ENCODE measurements at regions not wholly inside any gene's neighbourhood (a gene's known extent, or its start where the extent isn't known, plus 50 kb on each side); places are given as distances from the start of the nearest gene placed in this dataset.

DNA sequence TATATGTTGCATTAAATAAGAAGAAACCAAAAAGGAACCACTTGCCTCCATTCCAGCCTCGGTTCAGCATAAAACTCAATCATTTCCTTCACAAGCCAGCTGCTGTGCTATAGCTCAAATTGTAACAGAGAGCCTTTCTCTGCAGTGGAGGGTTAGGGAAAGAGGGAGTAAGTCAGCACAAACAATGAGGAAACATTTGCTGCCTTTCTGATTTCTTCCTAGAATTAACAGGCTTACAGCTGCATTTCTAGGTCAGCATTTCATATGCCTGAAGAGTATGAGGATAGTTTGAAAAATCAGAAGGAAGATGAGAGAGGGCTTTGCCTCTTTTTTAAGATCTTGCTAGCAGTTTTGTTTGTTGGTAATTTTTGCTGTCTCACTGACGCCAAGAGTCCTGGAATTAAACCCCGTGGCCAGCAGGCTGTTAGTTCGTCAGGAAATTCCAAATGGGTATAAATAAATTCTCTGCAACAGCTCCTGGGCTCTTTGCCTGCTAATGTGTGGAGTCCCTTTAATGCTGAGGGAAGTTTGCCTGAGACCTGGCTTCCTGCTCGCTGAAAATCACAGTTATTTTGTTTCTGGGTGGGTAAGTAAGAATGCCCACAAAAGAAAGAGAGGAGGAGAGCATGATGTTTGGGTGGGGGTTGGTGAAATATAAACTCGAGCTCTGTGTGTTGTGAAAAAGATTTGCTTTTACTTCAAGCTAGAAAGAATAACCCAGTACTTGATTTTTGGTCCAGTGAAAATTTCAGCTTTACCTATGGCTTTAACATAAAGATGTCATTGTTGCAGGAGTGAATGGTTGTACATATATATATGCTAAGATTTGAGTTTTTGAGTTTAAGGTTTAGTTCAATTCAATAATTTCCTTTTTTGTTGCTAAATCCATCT lies 148.1 kb upstream of the DMRT1 start:
- peak; percentile 81 for DNase-seq

DNA sequence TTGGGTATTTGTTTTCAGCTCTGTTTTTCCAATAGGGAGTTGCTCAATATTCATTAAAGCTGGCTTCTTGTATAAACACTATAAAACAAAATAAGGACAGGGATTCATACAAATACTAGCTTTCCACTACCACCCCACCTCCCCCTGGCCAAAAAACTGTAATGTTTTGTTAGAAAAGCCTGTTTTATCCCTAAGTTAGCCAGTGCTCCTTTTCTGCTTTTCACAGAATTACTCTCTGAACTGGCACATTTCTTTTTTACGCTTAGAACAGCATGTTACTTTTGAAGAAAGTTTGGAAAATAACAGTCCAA lies 147.4 kb upstream of the DMRT1 start:
- DNase-seq: no peak

DNA sequence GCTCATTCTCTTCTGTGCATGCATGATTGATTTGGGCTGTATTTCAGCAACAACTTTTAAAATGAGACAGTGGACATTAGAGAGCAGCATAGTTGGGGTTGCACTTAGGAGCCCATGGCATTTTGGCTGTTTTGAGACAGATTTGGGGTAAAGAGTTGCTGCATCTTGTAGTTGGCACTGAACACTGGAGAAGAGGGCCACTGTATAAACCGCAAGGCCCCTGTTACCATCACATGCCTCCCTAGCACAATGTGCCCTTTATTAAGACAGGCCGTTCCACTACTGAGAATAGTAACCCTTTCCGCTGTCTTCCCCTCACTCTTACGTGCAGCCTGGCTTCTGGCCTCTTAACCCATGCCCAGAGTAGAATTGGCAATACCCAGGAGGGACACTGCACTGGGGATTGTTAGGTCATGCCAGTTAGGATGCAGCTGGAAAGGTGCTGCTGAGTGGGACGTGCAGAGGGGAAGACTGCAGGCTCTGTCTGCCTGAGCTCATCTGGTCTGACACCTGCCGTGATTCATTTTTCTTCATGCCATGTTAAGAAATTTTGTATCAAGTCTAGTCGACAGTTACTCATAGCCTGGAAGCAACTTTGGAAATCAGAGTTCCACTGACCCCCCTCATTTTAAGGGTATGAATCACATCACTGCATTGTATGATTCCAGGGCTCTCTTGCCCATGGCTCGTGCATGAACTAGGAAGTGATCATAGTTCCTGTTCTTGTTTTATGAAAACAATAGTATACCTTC lies 146.9 kb upstream of the DMRT1 start:
- no peak for DNase-seq

DNA sequence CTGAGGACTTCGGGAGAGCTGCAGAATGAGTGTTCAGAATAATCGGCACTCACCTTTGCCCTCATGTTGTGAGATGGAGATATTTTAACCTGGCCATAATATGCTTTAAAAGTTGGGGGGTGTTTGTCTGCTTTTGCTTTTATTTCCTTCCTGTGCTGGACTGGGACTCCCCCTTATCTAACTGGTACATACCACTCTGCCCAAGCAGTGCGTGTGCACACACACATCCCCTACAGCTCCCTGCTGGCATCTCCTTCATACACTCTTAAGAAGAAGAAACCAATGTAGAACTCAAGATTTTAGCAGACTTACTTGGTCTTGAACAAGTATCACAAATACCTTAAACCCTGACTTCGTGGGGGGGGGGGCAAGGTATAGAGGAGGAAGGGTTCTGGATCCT lies 146.2 kb upstream of the DMRT1 start:
- no peak for DNase-seq

DNA sequence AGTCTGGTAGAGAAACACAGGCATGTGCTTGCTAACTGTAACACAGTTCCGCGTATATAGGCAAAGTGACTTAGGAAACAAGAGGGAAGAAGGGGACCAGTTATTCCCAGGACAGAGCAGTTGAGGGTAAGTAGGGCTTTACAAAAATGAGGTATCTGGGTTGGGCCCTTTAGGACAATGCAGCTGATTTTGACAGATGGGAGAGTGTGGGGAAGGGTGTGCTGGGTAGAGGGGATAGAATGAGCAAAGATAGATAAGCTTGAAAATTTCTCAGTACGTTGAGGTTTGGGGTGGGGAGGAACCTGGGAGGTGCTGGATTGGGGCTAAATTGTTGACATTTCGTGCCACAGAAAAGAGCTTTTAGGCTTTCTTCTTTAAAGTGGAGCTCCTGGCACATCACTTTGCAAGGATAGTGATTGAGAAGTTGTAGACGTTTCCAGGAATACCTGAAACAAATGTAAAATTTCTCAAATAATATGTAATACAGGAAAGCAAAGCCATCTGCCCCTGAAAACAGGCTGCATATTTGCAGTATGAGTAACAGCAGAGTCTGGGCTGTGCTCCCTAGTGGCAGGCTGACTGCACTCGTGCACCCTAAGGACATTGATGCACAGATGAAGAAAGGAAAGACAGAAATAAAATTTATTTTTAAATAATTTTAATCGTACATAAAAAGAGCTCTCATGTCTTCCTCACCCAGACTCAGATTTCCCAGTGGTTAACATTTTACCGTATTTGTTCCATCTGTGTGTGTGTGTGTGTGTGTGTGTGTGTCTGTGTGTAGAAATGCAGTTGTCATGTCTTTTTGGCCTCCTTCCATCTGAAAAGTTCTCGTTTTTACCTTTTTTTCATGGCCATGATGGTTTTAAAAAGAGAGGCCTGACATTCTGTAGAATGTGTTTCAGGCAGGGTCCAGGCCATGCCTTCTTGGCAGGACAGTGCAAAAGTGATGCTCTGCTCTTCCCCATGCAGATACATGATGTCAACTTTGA lies 144.9 kb upstream of the DMRT1 start:
- no peak for DNase-seq

DNA sequence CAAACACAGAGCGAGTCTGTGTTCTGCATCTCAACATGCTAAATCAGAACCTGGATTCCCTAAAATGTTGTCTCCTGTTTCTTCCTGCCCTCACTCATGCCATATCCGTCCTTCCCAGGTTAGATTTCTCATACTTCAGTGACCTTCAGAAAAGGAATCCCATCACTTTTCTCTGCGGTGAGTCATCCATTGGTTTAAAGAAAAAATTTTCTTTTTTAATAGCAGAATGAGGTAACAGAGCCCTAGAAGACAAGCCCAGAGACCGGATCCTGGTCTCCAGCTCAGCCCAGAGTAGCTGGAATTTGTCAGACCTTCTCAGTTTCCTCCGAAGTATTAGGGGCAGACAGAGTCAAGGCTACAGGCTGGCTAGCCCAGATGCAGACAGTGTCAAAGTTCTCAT lies 143.2 kb upstream of the DMRT1 start:
- no peak for DNase-seq

DNA sequence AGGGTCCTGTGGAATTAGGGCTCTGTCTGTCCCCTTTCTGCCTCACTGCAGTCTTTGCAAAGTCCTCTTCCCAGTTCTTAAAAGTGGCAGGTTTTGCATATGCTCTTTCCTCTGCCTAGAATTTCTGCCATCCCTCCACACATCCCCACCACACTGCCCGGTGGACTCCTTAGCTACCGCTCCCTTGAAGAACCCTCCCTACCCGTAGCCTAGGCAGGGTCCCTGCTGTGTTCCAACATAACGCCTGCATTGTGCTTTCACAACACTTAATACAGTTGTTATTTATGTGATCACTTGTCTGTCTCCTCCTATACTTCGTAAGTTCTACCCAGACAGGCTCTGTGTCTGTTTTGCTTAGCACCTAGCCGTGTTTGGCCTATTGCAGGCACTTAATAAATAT lies 142.5 kb upstream of the DMRT1 start:
- DNase-seq: no peak

DNA sequence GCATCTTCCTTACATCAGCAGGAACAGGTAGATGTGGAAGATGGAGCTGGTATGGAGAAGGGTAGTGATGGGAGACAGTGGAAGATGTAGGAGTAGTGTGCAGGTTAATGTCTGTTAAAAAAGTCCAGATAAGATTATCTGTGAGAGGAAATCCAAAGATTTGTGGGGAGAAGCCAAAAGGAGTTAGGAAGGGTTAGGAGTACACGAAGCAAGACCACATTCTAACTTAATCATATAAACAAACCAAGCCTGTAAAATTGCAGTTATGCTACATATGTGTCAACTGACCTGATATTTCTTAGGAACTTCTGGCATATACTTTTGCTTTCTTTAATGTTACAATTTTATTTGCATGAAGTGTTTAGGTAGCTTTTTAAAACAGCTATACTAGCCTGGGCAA lies 142.1 kb upstream of the DMRT1 start:
- no peak for DNase-seq

DNA sequence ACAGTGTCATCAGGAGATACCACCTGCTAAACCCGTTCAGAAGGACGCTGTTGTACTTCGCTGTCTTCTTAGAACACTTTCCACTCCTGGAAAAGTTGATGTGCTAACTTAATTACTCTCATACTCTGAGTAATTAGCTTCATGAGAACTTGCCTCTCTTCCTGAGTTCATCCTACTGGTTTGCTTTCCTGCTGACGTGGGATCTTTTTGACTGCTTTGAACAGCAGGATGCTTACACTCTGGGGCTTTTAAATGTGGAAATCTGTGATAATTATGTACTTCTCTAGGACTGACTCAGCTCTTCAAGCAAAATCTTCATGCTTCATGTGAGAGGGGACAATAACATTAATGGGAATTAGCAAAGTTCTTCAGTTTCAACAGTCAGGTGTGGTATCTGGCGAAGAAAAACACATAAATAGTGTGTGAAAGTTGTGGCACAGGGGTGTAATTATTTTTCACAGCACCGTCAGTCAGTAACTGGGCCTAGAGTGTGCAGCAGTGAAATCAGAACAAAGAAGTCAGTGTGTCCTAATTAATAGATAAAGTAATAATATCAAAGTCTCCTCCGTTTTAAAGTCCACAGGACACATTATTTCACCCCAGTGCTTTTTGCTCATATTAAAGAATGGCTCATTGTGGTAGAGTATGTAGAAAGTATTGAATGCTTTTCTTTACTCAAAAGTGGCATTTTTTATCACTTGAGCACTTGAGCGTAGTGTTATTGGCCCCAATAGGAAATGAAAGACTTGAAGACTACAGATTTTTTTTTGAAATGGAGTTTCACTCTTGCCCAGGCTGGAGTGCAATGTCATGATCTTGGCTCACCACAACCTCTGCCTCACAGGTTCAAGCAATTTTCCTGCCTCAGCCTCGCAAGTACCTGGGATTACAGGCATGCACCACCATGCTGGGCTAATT lies 140.9 kb upstream of the DMRT1 start:
- DNase-seq: no peak

DNA sequence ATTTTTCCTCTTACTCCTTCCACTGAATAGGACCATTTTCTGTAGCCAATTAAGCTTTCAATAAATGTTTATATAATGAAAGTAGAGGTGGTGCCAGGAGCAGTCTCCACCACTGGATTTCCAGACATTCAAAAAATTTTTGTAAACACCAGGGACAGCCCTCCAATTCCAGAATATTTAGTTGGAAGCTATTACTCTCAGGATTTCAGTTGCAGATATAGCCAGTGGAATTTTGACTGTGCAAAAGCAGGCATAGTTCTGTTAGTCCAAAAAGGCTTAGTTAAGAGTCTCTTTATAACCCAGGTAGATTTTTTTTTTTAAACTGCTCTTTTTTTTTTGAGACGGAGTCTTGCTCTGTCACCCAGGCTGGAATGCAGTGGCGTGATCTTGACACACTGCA lies 138.1 kb upstream of the DMRT1 start:
- DNase-seq: no peak

DNA sequence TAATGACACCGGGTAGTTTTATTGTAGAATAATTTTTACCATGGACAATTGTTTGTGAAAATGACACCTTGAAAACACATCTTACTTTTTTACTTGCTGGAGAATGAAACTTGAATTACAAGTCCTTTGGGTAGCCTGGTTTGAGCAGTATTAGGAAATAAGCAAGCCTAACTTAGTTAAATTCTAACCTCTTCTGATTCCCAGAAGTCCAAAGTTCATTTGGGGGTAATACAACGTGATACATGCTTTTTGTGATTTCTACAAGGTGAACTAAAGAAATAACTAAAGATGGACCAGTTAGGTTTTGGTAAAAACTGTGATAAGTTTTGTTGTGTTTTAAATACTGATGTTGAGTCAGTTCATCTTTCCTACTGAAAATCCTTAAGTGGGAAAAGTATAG lies 135.4 kb upstream of the DMRT1 start:
- no peak for DNase-seq

DNA sequence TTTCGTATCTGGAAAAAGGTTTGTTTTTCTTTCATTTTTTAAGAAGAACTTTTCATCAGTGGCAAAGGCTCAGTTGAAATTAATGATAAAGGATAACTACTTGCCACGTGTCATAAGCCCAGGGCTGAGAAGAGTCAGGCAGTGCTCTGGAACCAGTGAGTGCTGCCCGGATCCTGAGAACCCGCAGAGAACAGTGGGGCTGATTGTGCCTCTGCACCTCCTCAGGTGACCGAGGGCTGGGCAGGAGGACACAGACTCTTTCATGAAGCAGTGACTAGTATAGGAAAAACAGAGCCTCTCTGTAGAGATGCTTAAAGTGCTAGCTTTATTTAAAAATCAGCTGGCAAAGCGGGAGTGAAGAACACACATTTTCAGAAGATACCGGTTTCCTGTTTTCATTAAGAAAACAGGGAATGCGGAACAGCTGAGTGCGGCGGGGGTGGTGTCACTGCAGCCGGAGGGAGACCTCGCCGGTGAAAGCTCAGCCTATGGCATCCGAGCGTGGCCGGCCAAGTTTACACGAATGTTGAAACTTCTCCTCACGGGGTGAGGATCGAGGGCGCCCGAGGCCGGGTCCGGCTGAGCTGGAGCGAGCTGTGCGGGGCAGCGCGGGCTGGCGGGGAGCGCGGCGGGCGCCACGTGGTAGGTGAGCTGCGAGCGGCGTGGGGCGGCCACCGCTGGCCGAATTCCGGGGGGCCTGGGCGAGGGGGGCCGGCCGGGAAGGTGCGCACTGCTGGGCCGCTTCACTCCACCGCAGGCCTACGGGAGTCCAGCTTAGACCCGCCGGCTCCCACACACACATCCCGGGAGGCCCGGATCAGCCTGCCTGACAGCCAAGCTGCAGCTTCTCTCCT lies 134.7 kb upstream of the DMRT1 start:
- DNase-seq: peak; percentile 66

DNA sequence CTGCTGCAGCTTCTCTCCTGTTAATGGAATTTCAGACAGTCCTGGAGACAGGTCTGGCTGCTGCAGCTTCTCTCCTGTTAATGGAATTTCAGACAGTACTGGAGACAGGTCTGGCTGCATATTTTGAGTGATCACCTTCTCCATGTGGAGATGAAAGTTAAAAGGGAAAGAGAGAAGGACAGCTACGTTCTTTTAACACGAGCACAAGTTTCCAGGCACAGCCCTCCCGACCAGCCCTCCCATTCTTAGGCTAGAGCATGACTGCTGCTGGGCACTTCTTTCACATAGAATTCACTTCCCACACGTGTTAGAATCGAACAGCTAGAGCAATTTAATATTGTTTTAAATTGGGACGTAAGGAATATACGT lies 133.3 kb upstream of the DMRT1 start:
- no peak for DNase-seq

DNA sequence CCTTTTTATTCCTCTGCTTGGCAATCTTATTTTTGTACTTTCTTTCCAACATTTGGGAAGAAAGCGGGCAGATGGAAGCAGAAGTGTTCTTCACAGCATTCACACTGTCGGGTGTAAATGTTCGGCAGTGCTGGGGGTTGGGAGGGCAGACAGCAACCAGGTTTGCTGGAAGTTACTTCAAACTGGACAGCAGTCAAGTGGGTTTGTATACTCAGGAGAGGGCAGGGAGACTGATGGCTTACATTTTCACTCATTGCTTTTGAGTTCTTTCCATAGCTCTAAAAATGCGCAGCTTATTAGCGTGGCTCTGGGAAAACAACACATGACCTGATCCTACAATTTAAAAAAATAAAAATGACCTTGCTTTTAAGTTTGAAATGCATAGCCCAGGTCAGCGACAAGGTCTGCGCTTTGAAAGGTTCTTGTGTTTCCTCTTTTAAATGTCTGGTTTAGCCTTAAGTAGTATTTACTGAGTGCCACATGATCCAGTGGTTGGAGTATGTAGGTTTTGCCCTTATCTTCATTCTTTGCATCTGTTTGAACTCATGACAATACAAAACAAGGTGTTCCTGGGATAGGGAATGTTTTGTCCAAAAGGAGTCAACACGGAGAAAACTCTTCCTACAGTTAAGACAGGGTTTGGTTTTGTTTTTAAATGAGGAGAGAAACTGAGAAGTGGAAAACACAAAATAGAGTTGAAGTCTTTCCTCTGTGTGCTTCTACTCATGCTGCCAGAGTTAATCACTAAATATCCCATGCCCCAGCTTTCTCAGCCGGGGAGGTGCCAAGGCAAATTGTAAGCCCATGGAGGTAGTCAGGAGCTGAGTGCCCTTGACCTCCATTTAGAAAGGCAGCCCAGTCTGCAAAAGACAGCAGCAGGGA lies 132.7 kb upstream of the DMRT1 start:
- DNase-seq: no peak

DNA sequence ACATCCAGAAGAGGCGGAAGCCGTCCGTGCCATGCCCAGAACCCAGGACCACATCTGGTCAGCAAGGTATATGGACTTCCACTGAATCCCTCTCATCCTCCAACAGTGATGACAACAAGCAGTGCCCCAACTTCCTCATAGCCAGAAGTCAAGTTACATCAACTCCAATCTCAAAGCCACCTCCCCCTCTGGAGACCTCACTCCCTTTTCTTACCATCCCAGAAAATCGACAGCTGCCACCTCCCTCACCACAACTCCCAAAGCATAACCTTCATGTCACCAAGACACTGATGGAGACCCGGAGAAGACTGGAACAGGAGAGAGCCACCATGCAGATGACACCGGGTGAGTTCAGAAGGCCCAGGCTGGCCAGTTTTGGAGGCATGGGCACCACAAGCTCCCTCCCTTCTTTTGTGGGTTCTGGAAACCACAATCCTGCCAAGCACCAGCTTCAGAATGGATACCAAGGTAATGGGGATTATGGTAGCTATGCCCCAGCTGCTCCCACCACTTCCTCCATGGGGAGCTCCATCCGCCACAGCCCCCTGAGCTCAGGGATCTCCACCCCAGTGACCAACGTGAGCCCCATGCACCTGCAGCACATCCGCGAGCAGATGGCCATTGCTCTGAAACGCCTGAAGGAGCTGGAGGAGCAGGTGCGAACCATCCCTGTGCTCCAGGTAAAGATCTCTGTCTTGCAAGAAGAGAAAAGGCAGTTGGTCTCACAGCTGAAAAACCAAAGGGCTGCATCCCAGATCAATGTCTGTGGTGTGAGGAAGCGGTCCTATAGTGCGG lies 130.3 kb upstream of the DMRT1 start:
- DNase-seq: no peak

DNA sequence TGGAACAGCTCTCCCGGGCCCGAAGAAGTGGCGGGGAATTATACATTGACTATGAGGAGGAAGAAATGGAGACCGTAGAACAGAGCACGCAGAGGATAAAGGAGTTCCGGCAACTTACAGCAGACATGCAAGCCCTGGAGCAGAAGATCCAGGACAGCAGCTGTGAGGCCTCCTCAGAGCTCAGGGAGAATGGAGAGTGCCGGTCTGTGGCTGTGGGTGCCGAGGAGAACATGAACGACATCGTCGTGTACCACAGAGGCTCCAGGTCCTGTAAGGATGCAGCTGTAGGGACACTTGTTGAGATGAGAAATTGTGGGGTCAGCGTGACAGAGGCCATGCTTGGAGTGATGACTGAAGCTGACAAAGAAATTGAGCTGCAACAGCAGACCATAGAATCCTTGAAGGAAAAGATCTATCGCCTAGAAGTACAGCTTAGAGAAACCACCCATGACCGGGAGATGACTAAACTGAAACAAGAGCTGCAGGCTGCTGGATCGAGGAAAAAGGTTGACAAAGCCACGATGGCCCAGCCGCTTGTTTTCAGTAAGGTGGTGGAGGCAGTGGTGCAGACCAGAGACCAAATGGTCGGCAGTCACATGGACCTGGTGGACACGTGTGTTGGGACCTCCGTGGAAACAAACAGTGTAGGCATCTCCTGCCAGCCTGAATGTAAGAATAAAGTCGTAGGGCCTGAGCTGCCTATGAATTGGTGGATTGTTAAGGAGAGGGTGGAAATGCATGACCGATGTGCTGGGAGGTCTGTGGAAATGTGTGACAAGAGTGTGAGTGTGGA lies 129.5 kb upstream of the DMRT1 start:
- no peak for DNase-seq

DNA sequence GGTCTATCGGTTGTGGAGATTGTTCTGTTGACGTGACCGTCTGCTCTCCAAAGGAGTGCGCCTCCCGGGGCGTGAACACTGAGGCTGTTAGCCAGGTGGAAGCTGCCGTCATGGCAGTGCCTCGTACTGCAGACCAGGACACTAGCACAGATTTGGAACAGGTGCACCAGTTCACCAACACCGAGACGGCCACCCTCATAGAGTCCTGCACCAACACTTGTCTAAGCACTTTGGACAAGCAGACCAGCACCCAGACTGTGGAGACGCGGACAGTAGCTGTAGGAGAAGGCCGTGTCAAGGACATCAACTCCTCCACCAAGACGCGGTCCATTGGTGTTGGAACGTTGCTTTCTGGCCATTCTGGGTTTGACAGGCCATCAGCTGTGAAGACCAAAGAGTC lies 128.9 kb upstream of the DMRT1 start:
- no peak for DNase-seq

DNA sequence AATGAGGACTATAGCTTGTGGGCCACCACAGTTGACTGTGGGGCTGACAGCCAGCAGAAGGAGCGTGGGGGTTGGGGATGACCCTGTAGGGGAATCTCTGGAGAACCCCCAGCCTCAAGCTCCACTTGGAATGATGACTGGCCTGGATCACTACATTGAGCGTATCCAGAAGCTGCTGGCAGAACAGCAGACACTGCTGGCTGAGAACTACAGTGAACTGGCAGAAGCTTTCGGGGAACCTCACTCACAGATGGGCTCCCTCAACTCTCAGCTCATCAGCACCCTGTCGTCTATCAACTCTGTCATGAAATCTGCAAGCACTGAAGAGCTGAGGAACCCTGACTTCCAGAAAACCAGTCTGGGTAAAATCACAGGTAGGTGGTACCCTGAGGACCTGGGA lies 128.4 kb upstream of the DMRT1 start:
- no peak for DNase-seq
